GM10266 (cell line): ENCODE measurements at regions not wholly inside any gene's neighbourhood (a gene's known extent, or its start where the extent isn't known, plus 50 kb on each side); places are given as distances from the start of the nearest gene placed in this dataset.
"Not testable (repeated sequence)": the region's sequence is repeated elsewhere in the genome, so short reads cannot be mapped to it uniquely, and the experiment has no call there.

Experiments used
- DNase-seq: peaks from one replicate; pipeline ENCODE4 v3.0.0; 2012; ENCODE audit errors: extremely low spot score
- TF ChIP-seq, protein P1 (sequence below): IDR thresholded peaks from 2 replicates; pipeline ENCODE4 v1.5.1; 2012; ENCODE audit warnings: mild to moderate bottlenecking, low read depth; ENCODE audit not compliant: control insufficient read depth, insufficient read depth; ENCODE audit errors: missing control alignments

DNA sequence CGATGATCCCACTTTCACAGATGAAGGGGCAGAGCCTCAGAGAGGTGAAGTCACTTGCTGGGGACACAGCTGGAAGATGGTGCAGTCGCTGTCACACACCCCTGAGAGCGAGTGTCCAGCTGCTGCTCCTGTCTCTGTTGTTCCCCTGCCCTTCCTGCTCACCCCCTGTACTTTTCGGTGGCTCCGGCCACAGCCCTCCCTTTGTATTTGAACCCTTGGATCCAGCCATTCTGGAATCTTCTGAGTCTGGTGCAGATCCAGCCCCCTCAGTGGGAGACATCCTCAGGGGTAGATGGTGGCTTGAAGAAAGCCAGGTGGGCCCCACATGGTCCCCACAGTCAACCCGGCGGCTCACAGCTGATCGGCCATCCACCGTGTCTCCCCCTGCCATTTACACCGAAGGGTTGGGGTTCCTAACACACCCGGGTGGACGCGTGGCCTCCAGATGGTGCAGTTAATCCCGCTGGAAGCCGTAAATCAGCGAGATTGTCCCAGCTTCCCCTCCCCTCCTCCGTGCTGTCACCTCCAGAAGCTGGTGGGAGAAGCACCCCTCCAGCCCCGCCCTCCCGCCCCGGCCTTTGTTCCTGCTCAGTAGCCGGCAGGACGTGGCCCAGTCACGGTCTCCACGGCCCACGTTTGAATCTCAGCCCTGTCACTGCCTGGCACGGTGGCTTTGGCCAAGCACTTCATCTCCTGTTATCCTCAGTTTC is 204.8 kb downstream of the C9orf50 start:
- TF ChIP-seq, protein P1, sequence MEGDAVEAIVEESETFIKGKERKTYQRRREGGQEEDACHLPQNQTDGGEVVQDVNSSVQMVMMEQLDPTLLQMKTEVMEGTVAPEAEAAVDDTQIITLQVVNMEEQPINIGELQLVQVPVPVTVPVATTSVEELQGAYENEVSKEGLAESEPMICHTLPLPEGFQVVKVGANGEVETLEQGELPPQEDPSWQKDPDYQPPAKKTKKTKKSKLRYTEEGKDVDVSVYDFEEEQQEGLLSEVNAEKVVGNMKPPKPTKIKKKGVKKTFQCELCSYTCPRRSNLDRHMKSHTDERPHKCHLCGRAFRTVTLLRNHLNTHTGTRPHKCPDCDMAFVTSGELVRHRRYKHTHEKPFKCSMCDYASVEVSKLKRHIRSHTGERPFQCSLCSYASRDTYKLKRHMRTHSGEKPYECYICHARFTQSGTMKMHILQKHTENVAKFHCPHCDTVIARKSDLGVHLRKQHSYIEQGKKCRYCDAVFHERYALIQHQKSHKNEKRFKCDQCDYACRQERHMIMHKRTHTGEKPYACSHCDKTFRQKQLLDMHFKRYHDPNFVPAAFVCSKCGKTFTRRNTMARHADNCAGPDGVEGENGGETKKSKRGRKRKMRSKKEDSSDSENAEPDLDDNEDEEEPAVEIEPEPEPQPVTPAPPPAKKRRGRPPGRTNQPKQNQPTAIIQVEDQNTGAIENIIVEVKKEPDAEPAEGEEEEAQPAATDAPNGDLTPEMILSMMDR = no peak
- no peak for DNase-seq

DNA sequence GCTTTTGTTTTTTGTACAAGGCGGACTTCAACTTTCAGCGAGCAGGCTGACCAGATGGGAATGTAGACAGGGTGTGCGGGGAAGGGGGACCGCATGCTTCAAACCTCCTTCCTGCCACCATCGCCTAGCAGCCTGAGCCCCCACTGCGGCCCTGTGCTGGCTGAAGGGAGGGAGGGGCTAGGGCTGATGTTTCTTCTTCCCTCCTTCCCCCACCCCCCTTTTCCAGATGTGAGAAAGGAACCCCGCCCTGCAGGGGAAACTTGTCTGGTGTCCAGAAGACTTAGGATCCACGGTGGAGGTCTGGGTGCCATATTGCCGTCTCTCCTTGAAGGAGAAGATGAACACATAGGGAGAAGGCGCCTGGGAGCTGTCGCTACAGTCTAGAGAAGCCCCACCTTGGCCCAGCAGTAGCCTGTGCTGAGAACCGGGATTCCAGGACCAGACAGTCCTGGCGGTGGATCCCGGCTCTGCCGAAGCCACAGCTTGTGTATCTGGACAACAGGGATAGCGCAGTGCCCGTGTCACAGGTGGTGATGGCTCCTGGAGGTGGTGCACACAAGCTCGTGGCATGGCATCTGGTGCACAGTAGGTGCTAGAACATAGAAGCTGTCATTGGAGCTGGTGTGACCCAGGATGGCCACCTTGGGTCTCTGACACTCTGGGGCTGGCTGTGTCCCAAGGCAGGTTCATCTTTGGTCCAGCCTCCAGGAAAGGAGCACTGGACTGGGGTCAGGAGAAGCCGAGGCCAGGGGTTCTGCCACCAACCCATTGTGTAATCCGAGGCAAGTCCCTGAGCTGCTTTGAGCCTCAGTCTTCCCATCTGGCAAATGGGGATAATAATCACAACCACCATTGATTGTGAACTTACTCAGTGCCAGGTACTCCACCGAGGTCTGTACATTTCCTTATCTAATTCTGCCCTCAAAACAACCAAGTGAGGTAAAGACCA is 205.6 kb downstream of the C9orf50 start:
- no peak for DNase-seq
- TF ChIP-seq, protein P1 = no peak

DNA sequence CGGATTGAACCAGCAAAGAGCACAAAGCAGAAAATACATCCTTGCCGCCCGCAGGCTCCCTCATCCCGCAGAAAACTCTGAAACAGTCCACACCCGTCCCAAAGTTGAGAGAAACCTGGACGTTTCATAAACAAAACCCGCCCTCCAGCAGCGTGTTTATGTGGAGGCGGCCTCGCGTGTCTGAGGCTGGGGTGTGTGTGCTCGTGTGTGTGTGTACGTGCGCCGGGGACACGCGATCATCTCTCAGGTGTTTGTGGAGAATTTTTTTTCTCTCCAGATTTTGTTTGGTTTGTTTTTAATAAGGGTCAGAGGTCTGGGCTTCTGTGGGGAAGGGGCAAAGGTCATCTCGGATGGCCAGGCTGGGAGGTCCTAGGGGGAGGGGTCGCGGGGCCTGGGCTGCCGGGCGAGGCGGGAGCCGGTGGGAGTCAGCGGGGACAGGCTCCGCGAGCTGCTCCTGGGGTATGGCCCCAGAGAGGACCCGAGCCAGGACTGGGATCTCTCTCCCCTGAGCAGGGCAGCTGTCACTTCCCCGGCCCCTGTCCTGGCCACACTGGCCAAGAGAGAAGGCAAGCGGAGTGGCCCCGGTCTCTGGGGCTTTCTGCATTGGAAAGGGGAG is 206.4 kb downstream of the C9orf50 start:
- TF ChIP-seq, protein P1 = no peak

DNA sequence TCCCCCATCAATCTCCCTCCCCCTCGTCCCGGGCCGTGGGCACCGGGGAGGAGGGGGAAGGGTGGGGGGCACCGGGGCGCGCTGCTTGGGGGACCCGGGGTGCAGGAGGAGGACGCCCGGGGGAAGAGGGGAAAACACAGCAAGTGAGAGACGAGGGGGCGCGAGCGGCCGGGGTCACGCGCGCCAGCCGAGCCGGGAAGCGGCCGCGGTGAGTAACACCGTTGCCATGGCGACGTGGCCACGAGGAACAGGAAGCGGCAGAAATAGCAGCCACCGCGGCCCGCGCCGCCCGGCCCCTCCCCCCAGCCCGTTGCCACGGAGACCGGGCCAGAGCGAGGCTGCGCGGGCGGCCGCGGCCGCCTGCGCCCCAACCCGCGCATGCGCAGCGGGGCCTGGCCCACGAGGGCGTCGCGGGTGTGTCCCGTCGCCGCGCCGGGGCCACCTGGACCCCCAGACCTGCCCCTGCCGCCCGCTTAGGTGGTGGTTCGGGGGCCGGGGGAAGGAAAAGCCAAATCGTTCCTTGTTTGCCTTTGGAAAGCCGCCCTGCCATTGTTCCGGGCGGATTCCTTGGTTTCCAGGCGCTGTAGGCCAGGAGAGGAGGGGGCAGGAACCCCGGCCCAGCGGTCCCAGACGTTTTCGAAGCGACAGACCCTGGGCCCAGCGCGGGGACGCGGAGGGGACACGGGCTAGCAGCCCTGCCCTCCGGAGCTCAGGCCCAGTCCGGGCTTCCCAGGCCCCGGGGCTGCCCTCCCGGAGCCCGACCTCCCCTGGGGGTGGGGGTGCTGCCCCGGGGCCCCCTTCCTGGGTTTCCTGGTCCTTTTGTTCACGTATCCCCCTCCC is 207.1 kb downstream of the C9orf50 start:
- TF ChIP-seq, protein P1 = no peak
- peak; percentile 99 for DNase-seq

More for the DNA sequence above, 206.4 kb downstream of the C9orf50 start:
- DNase-seq = no peak

DNA sequence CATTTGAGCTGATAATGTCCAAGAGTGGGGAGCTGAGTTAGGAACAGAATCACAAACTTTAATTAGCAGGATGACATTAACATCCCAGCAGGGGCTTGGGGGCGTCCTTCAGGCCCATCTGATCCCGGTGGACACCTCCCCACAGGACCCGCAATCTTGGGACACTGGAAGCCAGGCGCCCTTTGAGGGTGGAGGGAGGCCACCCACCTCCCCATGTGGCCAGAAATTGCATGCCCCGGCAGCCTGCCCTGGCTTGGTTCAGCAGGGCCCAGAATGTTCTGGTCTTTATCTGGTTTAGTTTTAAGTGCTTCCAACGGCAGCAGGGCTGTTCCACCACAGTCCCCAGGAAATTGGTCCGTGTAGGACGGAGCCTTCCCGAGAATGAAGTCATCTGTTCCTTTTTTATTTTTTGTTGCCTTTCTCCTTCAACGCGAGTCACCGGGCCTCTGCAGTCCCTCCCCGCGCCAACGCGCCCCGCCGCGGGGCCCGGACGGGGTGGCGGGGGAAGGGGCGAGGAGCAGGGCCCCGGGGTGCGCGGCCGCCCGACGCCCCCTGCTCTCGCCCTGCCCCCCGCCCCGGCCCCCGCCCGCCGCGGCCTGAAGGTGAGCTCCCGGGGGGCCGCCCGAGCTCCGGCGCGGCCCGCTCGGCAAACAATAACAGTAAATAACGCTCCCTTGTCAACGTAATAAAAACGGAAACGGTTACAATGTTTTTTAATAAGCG is 207.9 kb downstream of the C9orf50 start:
- TF ChIP-seq, protein P1 = no peak
- DNase-seq = no peak

DNA sequence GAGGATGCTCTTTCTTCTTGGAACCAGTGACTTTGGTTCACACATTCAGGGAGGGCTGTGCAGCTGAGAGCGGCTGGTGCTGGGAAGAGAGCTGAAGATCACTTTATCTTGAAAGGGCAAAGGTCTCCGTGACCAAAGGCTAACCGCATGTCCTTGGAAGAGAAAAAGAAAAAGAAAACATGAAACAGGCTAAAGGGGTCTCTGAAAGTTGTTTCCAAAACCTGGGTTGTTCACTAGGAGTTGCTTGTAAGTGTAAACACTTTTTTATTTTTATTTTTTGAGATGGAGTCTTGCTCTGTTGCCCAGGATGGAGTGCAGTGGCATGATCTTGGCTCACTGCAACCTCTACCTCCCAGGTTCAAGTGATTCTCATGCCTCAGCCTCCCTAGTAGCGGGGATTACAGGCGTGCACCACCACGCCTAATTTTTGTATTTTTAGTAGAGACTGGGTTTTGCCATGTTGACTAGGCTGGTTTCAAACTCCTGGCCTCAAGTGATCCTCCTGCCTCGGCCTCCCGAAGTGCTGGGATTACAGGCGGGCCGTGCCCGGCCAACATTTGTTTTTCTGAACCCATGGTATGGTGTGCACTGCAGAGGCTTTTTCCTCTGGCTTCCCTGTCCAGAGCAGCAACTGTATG is 208.6 kb downstream of the C9orf50 start:
- not testable (repeated sequence) for DNase-seq
